ENCODE measurements at regions not wholly inside any gene's neighbourhood (a gene's known extent, or its start where the extent isn't known, plus 50 kb on each side); places are given as distances from the start of the nearest gene placed in this dataset.

DNA sequence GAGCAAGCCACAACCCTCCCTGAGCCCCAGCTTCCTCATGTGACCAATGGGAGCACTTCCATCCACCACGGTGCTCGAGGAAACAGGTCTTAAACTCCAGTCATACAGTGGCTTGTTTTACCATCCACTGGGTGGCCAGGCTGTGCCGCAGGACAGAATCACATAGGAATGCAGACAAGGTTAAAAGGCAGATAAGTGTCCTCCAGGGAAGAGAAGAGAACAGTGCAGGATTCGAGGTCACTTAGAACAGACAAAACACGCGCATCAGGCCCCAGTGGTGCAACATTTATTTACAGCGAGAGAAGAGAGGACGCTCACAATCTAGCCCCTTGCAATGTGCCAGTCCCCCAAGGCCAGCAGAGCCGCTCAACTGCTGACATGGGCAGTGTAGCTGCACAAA, 92.8 kb downstream of the TMEM130 start:
- TF ChIP-seq, protein P1, sequence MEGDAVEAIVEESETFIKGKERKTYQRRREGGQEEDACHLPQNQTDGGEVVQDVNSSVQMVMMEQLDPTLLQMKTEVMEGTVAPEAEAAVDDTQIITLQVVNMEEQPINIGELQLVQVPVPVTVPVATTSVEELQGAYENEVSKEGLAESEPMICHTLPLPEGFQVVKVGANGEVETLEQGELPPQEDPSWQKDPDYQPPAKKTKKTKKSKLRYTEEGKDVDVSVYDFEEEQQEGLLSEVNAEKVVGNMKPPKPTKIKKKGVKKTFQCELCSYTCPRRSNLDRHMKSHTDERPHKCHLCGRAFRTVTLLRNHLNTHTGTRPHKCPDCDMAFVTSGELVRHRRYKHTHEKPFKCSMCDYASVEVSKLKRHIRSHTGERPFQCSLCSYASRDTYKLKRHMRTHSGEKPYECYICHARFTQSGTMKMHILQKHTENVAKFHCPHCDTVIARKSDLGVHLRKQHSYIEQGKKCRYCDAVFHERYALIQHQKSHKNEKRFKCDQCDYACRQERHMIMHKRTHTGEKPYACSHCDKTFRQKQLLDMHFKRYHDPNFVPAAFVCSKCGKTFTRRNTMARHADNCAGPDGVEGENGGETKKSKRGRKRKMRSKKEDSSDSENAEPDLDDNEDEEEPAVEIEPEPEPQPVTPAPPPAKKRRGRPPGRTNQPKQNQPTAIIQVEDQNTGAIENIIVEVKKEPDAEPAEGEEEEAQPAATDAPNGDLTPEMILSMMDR (IDR thresholded peaks at IDR 0.05; ENCODE audit: poor library complexity, severe bottlenecking): no peak
- TF ChIP-seq POLR2AphosphoS5 (IDR thresholded peaks at IDR 0.05) (no peak), TAF1 (IDR thresholded peaks at IDR 0.05; ENCODE audit: low read depth) (no peak), SMC3 (conservative IDR thresholded peaks at IDR 0.05; ENCODE audit: poor library complexity) (no peak), RAD21 (conservative IDR thresholded peaks at IDR 0.05) (no peak)

All from neural cell (in vitro differentiated cells).